HG03521 (cell line): ENCODE measurements at regions not wholly inside any gene's neighbourhood (a gene's known extent, or its start where the extent isn't known, plus 50 kb on each side); places are given as distances from the start of the nearest gene placed in this dataset.

Source experiments
- ATAC-seq: cut with Tn5 transposase; IDR thresholded peaks from one replicate; pipeline ENCODE4 v1.9.1; 2021; ENCODE audit warnings: mild to moderate bottlenecking, moderate library complexity; ENCODE audit not compliant: unreplicated experiment

DNA sequence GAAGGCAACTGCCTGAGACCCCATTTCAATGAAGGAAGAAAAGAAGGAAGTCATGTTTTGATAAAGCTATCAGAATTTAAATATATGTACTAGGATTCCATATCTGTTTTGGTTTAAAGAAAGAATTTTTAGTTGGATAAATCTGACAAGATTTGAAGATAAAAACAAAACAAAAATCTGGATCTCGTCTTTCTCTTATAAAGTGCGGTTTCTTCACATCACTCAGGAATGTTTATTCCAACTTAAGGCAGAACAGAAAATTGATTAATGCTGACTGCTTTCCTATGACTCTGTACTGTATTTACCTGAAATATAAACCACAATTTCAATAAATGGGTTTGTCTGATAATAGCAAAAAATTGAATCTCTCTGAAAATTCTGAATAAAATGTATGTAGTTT lies 439.7 kb downstream of the RFPL4B start:
- no peak for ATAC-seq

DNA sequence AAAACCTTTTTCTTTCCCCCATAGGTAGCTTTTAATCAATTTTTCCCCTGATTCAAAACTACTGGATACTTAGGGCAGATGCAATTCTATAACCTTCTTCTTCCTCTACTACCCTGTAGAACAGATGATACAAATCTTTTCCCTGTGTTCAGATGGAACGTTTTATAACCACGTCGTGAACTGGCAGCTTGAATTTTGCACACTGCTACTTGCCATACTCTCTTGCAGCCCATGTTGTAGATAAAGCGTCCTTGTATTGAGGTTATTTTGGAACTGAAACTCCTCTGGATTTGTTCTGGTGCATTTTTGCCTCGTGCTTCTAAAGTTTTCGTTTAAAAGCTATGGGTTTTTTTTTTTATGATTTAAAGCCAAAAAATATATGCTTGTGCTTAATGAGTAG lies 440.2 kb downstream of the RFPL4B start:
- ATAC-seq = no peak

- ATAC-seq = no peak
Observed at GRCh38 chr6:112795316-112795715, 448.2 kb downstream of the RFPL4B start.

DNA sequence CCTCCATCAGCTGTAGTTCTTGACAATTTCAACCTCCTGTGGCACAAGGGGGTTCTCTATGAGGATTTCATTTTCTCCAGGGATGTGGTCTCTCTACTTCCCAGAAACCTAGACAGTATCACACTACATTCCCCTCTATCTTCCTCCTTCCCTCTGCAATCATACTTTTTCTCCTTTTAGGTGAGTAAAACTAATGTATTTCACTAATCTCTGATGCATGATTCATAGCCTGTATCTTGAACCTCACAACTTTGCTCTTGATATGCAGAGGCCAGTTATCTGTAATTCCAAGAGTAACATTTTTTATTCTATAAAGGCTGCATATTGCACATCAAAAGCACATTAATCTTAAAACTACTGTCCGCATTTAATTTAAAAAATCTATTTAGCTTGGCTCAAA lies 449.6 kb downstream of the RFPL4B start:
- no peak for ATAC-seq

- ATAC-seq = no peak
Observed at GRCh38 chr6:112799889-112800288, 452.8 kb downstream of the RFPL4B start.

DNA sequence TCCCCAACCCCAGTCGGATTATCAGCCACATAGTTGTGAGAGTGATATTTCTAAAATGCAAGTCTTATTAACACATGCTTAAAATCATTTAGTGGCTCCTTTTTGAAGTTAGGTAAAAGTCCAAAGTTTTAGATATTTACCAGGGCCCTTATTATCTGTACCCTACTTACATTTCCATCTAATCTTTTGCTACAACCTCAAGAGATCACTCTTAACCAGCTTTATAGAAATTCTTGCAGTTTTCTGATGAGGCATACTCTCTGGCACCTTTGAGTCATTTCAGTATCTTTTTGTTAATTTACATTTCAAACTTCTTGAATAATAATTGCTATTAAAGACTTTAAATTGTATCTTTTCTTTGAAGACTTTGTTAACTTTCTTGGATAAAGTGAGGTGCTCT lies 453.3 kb downstream of the RFPL4B start:
- ATAC-seq = no peak

- ATAC-seq = no peak
Observed at GRCh38 chr6:112800916-112801315, 453.8 kb downstream of the RFPL4B start.

DNA sequence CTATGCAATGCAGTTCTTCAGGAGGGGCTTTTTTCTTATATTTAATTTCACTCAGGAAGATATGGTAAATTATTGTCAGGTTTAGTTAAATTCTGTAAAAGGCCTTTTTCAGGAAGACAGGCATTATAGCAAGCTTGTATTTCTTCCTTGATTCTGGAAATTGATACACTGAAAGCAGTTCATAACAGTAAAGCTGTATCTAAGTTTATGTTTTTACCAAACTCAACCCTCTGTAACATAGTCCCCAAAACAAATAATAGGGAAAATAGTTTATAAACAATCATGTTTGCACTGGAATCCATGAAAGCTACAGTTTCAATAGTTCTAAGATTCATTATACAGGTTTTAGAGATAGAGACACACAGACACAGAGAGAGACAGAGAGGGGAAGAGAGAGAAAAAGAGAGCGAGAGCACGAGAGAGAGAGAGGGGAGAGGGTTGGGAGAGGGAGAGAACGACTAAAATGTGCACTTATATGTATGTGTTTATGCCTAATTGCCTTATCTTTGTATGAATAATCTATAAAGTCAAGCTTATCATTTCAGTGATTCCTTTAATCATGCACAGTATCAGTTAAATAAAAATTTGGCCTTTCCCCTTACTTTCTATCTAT lies 454.4 kb downstream of the RFPL4B start:
- ATAC-seq = no peak

DNA sequence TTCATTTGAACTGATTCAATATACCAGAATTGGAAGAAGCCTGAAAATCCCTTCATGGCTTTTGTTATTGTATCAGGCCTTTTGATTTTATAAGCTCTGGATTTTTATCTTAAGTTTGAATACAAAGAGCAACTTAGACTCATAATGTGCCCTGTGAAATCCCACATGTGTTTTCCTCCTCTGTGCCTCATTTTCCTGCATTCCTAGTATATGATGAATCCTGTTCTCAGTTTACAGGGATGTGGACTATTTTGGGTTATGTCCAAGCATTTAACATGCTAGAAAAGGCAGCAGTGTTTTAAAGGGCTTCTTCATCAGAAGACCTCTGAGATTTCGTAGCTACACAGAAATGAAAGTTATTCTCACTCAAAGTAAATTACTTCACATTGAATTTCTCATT lies 455.0 kb downstream of the RFPL4B start:
- ATAC-seq = no peak

DNA sequence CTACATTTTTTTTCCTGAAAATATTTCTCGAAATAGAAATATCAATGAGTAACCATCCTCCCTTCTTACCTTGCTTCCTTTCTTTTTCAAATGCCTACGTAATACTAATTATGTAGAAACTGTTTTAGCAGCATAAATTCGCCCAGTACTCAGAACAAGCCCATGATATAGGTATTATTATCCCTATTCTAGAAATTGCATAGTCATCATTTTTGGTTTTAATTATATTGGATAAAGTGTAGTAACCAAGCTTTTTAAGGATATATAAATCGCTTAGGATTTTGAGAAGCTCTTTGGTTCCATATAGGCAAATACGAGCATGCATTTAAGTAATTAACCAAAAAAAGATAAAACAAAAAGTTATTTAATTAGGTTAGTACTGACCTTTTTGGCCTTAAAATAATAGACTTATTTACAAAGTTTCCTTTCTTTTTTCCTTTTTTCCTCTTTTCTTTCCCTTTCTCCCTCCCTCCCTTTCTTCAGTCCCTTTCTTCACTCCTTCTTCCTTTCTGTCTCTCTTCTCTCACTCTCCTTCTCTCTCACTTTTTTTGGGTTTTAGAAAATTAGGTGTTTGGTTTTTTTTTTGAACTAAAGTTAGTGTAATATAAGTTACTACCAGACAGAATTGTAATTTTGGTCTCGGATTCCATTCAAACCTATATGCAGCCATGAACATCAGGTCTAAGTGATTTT lies 457.7 kb downstream of the RFPL4B start:
- no peak for ATAC-seq

DNA sequence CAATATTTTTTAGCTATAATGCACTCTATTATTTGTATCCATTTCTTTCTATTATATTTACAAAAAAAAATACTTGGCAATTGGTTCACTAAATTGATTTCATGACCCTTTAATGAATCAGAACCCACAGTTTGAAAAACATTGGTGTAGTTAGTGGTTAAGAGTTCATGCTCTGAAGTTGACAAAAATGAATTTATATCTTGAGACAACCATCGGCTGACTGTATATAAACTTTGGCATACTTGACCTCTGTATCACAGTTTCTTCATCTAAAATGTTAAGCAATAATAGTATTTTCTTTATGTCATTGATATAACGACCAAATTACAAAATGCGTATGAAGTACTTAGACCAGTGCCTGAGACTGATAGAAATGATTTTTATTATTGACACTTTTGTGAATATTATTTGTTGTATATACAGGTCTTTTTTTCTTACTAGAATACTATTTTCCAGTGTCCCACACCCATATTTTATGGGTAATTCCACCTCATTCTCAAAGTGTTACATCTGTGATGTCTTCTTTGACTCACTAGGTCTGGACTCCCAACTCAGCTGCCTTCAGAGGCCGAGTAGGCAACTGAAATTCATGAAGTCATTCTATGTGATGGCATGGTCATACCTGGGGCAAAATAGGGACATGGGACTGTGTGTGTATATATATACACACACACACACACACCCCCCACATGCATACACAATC lies 459.2 kb downstream of the RFPL4B start:
- no peak for ATAC-seq

DNA sequence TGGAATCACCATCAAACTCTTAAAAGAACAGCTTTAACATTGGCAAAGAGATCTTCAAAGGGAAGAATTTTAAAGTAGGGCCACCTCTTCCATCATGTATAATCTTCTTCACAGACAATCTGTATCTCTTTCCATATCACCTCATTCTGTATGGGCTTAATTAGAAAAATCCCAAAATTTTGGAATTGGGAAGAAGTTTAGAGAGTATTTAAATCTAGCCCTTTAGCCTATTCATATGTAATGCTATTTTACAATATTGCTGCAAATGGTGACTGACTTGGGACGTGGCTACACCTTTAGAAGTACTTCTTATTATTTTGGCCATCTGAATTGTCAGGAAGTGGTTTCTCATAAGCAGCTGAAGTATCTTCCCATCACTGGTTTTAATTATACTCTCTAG lies 474.3 kb downstream of the RFPL4B start:
- ATAC-seq = no peak

DNA sequence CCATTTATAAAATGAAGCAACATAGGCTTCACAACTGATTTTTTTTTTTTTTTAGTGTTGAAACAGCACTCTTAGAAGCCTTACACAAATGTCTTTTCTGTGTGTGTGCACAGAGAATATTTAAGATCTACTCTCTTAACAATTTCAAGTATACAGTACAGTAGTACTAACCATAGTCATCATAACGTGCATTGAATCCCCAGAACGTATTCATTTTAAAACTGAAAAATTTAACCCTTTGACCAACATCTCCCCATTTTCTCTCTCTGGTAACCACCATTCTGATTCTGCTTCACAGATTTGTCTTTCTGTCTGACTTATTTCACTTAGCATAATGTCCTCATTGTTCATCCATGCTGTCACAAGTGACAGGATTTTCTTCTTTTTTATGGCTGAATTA lies 475.6 kb downstream of the RFPL4B start:
- ATAC-seq = no peak

DNA sequence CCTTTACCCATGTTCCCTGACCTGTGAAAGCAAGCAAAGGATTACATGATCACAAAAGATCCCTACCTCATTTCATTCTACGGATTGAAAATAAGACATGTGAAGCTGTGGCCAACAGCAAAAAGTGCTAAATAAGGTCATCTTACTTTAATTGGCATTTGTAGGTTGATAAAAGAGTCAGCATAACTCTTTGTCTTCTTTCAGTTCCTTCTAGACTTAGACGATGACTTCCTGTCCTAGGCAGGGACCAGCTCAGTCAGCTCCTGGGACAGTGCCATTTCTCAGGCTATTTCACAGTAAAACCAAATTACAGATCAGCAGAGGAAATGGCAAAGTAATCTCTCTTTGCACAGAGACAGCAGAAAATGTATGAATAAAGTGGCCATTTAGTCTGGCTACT lies 480.7 kb downstream of the RFPL4B start:
- ATAC-seq = peak; percentile 78

GRCh38 chr6:112831022-112831421 lies 483.9 kb downstream of the RFPL4B start:
- no peak for ATAC-seq

DNA sequence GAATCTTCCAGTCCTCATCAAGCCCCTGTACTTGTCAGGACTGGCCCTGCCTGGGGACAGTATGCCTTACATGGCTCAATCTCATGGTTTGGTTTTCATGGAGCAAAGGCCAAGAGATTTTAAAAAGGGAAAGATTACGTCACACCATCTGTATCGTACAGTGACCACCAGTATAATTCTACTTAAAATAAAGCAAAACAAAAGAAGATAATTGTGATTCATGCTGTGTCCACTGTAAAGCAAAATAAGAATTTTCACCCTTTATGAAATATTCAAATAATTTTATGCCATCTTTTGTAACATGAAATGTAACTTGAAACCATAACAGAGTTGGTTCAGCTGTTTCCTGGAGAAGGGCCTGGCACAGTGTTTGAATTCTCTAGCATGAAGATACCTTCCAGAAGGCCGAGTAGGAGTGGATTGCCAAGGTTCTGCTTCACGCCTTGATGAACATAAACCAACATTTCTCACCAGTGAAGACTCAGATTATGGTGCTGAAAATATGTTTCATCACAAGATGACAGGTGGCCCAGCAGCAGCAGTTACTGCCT lies 486.5 kb downstream of the RFPL4B start:
- no peak for ATAC-seq

DNA sequence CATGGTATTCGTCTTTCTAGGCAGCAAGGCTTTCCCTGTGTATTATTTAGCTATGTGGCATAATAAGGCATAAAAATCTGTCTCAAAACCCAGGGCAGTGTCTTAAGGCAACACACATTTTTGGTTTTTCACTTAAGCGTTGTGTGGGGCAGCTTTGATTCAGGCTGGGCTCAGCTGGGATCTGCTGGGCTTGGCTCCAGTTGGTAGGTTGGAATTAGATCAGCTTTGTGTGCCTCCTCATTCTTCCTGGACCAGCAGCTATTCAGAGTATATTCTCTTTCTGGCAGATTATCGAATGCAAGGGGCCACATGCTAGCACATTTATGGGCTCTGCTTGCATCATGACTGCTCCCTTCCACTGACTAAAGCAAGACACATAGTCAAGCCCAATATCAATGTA lies 487.9 kb downstream of the RFPL4B start:
- no peak for ATAC-seq

DNA sequence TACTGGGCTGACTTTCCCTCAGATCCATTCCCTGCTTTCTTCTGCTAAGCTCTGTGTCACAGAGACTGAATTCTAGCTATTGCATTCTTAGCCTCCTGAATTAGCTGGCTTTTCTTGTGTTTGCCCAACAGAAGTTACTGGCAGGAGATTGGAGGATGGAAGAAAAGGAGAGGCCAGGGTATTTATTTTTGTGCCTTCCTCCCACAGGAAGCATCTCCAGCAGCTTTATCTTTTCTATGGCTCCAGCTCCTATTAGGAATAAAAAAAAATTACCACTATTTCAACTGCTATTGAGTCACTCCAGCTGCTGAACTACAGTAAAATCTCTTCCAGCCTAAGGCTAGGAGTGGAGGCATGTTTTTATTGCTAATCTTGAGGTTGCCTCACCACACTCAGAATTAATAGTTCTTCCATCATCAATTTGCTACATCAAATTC lies 492.4 kb downstream of the RFPL4B start:
- no peak for ATAC-seq

- no peak for ATAC-seq
Observed at GRCh38 chr6:112841553-112842329, 494.6 kb downstream of the RFPL4B start.

DNA sequence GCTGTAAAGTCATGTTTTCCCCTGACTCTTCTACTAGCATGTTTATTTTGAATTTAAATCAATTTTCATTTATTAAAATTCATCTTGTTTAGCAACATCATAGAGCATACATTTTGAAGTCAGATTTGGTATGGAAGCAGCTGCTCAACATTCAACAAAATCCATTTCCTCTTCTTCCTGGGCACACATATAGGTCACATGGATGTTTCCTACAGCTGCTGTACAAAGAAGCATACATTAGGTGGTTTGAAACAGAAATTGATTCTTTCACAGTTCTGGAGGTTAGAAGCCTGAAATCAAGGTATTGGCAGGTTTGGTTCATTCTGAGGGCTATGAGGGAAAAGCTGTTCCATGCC lies 495.2 kb downstream of the RFPL4B start:
- no peak for ATAC-seq

- no peak for ATAC-seq
Observed at GRCh38 chr6:112846681-112847080, 499.6 kb downstream of the RFPL4B start.
